Ecto neural progenitor cell (in vitro differentiated cells): ENCODE measurements at regions not wholly inside any gene's neighbourhood (a gene's known extent, or its start where the extent isn't known, plus 50 kb on each side); places are given as distances from the start of the nearest gene placed in this dataset.
"Not testable (repeated sequence)": the region's sequence is repeated elsewhere in the genome, so short reads cannot be mapped to it uniquely, and the experiment has no call there.

ENCODE experiments used
- DNase-seq: peaks from one replicate; pipeline ENCODE4 v3.0.0-alpha.2; 2018; ENCODE audit warnings: low spot score

DNA sequence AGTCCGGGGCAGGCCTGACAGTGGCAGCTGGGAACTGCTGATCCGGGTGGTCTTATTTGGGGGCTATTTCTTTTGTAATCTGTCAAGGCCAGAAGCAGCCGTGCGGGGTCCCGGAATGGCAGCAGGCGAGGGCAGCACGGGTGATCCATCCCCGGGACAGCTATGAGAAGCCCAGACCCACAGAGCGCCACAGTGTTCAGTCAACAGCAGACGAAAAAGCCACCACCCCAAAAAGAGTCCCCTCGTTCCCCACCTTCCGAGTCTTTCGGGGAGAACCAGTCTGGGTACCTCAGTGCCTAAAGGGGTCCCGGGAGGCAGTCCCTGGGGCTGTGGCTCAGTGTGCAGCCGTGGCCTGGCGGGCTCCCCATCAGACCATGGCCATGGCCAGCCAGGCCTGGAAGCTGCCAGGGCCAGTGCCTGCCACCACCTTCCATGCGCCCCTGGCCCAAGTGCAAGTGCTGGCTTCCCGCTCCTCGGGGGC, 125.1 kb upstream of the KCTD7 start:
- no peak for DNase-seq

DNA sequence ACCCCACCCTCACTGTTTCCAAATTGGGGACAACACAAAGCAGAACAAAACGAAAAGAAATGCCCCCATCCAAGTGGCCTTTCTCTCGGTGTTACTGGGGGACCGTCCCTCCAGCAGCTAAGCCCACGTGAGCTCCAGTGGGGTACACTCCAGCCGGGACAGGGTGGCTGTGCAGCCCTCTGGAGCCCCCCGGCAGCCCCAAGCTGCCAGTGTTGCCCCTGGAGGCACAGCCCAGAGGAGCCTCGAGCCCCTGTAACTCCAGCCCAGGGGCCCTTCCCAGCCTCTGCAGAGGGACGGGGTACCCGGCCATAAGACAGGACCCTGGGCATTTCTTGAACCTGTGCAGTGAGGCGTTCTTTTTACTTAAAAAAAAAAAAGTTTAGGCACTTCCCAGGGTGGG, 124.5 kb upstream of the KCTD7 start:
- DNase-seq = no peak

GRCh38 chr7:66505009-66505408, 123.7 kb upstream of the KCTD7 start:
- no peak for DNase-seq

- DNase-seq = no peak
Measured at GRCh38 chr7:66505531-66506451, 122.9 kb upstream of the KCTD7 start.

DNA sequence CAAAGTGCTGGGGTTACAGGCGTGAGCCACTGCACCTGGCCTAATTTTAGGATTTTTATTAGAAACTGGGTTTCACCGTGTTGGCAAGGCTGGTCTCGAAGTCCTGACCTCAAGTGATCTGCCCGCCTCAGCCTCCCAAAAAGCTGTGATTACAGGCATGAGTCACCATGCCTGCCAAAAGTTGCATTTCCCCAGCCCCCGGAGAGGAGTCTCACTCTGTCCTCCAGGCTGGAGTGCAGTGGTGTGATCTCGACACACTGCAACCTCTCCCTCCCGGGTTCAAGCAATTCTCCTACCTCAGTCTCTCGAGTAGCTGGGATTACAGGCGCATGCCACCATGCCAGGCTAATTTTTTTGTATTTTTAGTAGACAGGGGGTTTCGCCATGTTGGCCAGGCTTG, 122.0 kb upstream of the KCTD7 start:
- DNase-seq = not testable (repeated sequence)

GRCh38 chr7:66507764-66508296, 120.9 kb upstream of the KCTD7 start:
- DNase-seq = no peak

GRCh38 chr7:66508431-66508830, 120.2 kb upstream of the KCTD7 start:
- no peak for DNase-seq

DNA sequence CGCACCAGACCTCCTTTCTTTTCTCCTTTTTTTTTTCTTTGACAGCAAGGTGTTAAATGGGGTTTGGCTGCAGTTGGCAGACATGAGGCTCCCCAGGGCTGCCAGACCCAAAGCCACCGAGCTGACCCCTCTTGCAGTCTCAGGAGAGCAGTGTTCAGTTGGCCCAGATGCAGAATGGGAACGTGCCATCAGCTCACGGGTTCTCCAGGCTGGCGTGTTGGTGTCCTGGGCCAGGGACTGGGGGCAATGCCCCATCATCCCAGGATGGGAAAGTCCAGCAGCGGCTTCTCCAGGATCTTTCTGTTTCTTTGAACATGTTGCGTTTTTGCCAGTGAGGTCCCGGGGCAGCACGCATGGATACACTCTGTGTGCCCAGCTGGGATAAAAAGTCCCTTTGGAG, 114.6 kb upstream of the KCTD7 start:
- no peak for DNase-seq

DNA sequence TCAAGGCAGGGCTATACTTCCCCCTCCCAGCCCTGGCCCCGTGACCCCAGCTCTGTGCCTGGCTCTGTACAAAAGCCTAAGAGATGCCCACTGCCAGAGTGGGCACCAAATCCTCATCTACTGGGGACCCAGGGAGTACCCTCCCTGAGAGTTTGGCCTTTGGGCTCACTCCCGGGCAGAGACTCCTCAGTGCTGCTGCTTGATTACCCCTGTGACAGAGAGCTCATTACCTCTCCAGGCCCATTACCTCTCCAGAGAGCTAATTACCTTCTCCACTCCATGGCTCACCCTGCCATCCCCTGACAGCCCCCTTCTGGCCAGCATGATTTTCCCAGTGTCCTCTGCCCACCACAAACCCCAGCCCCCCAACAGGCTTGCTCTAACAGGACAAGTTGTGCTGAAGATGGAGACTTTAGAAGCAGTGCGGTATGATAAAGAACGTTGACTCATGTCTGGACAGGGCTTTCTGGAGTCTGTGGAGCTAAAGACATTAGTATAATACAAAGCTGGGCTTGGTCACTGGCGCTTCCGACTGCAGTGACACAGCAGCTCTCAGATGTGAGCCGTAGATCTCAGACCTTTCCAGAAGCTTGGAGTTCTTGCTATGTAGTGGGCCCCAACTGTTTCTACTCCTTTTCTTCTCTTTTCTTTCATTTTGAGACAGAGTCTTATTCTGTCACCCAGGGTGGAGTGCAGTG, 111.3 kb upstream of the KCTD7 start:
- DNase-seq = no peak

GRCh38 chr7:66518151-66518691, 110.5 kb upstream of the KCTD7 start:
- DNase-seq = no peak

DNA sequence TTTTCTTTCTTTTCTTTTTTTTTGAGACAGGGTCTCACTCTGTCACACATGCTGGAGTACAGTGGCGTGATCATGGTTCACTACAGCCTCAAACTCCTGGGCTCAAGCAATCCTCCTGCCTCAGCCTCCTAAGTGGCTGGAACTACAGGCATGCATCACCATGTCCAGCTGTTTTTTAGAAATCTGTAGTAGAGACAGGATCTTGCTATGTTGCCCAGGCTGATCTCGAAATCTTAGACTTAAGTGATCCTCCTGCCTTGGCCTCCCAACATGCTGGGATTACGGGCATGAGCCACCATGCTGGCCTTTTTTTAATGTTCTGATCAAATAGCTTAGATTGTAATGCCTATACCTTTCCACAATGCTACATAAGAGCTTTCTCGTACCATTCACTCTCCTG, 107.0 kb upstream of the KCTD7 start:
- DNase-seq = no peak

GRCh38 chr7:66522518-66522917, 106.2 kb upstream of the KCTD7 start:
- no peak for DNase-seq

DNA sequence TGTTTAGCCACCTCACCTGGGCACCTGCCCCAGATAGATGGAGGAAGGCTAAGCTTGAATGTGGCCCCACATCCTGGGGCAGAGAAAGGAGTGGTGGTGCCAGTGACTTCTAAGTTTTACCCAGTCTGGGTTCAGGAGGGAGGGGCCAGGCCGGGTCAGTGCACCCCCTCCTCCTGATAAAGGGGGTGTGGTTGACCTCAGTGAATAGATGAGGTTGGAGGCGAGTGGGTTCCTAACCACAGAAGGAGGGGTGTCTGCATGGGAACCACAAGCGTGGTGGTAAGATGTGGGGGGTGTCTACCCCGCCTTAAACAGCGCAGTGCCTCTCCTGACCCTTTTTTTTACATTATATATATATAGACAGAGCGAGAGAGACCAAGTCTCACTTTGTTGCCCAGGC, 105.3 kb upstream of the KCTD7 start:
- no peak for DNase-seq

DNA sequence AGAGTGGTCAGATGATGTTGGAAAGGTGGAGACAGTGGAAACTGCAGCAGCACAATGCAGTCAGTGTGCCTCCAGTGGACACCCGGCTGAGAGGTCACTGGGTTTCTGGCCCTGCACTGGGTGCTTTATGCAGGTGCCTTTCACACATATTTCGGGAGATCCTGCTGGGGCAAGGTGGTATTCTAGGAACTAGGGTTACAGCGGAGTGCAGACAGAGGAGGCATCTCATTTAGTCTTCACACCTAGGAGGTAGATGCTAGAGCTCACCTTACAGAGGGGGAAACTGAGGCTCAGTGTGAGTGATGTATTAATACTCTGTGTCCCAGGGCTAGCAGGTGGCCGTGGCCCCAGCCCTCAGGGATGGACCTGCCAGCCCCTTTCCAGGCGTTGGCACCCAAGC, 103.9 kb upstream of the KCTD7 start:
- DNase-seq = no peak

GRCh38 chr7:66526782-66527181, 101.9 kb upstream of the KCTD7 start:
- DNase-seq = not testable (repeated sequence)

DNA sequence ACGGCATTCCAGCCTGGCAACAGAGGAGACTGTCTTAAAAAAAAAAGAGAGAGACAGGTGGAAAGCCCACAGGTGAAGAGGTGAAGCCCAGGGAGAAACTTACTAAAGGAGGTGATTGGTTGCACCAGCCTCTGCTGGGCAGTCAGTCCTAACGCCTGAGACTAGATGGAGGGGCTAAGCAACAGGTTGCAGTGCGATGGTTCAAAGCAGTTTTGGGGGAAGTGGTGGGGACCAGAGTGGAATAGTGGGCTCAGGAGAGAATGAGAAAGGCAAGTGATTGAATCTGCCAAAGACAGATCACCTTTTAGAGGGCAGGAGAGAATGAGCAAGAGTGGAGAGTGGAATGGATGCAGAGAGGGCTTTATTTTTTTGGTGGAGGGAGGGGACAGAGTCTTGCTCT, 100.0 kb upstream of the KCTD7 start:
- no peak for DNase-seq

GRCh38 chr7:66529883-66530610, 98.6 kb upstream of the KCTD7 start:
- no peak for DNase-seq

DNA sequence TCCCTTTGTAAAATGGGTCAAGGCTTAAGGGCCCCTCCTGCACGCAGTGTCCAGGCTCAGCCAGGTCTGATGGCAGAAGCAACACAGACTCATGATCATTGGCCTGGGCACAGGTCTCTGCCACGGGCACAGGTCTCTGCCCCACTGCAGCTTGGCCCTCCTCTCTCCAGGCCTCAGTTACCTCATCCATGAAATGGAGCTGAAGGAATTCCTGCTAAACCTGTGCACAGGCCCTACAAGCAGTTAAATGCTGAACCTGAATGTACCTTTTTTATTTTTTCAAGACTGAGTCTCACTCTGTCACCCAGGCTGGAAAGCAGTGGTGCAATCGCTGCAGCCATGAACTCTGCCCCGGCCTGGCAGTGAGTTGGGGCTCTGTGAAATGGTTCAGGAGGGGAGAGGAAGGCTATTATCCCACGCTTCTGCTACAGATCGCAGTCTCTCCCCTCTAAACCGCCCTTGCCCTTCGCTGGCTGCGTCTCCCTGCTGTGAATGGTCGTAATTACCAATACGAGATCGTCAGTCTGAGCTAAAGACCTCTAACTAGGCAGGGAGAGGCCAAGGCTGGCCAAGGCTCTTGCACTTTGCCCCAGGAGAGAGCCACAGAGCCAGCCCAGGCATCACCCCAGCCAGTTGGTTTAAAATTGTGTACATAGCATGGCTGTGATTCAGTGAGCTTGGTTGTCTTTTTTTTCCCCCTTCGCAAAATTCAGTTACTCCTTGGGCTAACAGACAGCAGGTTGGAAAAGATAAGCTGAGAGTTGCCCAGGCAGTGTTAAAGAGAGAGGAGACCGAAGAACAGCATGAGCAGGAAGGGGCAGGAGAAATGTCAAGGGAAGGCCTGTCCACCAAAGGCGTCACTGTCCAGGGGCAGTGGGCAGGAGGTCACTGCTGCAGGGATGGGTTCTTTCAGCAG, 93.0 kb upstream of the KCTD7 start:
- no peak for DNase-seq

DNA sequence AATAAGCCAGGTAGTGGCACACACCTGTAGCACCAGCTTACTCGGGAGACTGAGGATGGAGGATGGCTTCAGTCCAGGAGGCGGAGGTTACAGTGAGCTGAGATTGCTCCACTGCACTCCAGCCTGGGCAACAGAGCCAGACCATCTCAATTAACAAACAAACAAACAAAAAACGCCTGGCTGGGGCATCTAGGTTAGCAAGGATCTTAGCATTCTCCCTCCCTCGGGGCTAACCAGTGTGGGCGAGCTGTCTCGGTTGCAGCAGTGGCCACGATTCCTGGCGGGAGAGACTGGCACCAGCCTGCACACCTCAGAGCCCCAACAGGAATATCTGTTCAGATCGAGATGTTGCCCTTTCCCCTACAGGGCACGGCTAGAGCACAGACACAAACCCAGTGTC, 91.3 kb upstream of the KCTD7 start:
- DNase-seq = no peak

GRCh38 chr7:66537876-66538275, 90.8 kb upstream of the KCTD7 start:
- no peak for DNase-seq

GRCh38 chr7:66539264-66539623, 89.4 kb upstream of the KCTD7 start:
- DNase-seq = no peak
